ENCODE measurements at regions not wholly inside any gene's neighbourhood (a gene's known extent, or its start where the extent isn't known, plus 50 kb on each side); places are given as distances from the start of the nearest gene placed in this dataset.
"Not testable (repeated sequence)": the region's sequence is repeated elsewhere in the genome, so short reads cannot be mapped to it uniquely, and the experiment has no call there.

GRCh38 chr4:10388146-10388545 is 69.1 kb downstream of the ZNF518B start:
- DNase-seq (ENCODE audit: low read depth); H3K4me3 ChIP-seq (ENCODE audit: control insufficient read depth, low read depth, low read length): not testable (repeated sequence)

GRCh38 chr4:10385994-10386394 is 71.2 kb downstream of the ZNF518B start:
- no peak for DNase-seq (ENCODE audit: low read depth)
- H3K4me3 ChIP-seq (ENCODE audit: control insufficient read depth, low read depth, low read length) = no peak overlapping the region
- TF ChIP-seq CTCF (conservative IDR thresholded peaks at IDR 0.05; ENCODE audit: control insufficient read depth, insufficient read depth, low read depth, low read length) = no peak

- DNase-seq (ENCODE audit: low read depth) = no peak
- H3K4me3 ChIP-seq (ENCODE audit: control insufficient read depth, low read depth, low read length) = no peak overlapping the region
- TF ChIP-seq CTCF (conservative IDR thresholded peaks at IDR 0.05; ENCODE audit: control insufficient read depth, insufficient read depth, low read depth, low read length) = no peak
Observed at GRCh38 chr4:10384974-10385373, 72.3 kb downstream of the ZNF518B start.

GRCh38 chr4:10383417-10383816 is 73.8 kb downstream of the ZNF518B start:
- no peak overlapping the region for H3K4me3 ChIP-seq (ENCODE audit: control insufficient read depth, low read depth, low read length)
- no peak for TF ChIP-seq CTCF (conservative IDR thresholded peaks at IDR 0.05; ENCODE audit: control insufficient read depth, insufficient read depth, low read depth, low read length)
- no peak for DNase-seq (ENCODE audit: low read depth)

GRCh38 chr4:10382171-10382570 is 75.1 kb downstream of the ZNF518B start:
- not testable (repeated sequence) for H3K4me3 ChIP-seq (ENCODE audit: control insufficient read depth, low read depth, low read length); DNase-seq (ENCODE audit: low read depth)

- DNase-seq (ENCODE audit: low read depth) = no peak
- no peak for TF ChIP-seq CTCF (conservative IDR thresholded peaks at IDR 0.05; ENCODE audit: control insufficient read depth, insufficient read depth, low read depth, low read length)
- H3K4me3 ChIP-seq (ENCODE audit: control insufficient read depth, low read depth, low read length) = no peak overlapping the region
Observed at GRCh38 chr4:10381146-10381545, 76.1 kb downstream of the ZNF518B start.

GRCh38 chr4:10380735-10381134 is 76.5 kb downstream of the ZNF518B start:
- no peak for DNase-seq (ENCODE audit: low read depth)
- H3K4me3 ChIP-seq (ENCODE audit: control insufficient read depth, low read depth, low read length) = no peak overlapping the region

More at GRCh38 chr4:10380735-10381134, 76.5 kb downstream of the ZNF518B start:
- no peak for TF ChIP-seq CTCF (conservative IDR thresholded peaks at IDR 0.05; ENCODE audit: control insufficient read depth, insufficient read depth, low read depth, low read length)
